ENCODE measurements at regions not wholly inside any gene's neighbourhood (a gene's known extent, or its start where the extent isn't known, plus 50 kb on each side); places are given as distances from the start of the nearest gene placed in this dataset.

GRCh38 chr2:163834221-163834620, 98.4 kb upstream of the FIGN start:
- intact Hi-C loops (cut with DNase I; ENCODE audit: low total_unique reads) = loop anchor here (10.0 kb wide), 1 partner anchor 1331 kb away; no protein-coding TSS in a partner anchor
- no peak overlapping the region for H3K4me3 ChIP-seq
- TF ChIP-seq CTCF (IDR thresholded peaks at IDR 0.05) (no peak), POLR2AphosphoS5 (IDR thresholded peaks at IDR 0.05) (no peak), POLR2A (IDR thresholded peaks at IDR 0.05) (no peak)
- H3K27ac ChIP-seq = no peak overlapping the region
- H3K4me1 ChIP-seq = no peaks in the 10 kb centered on the region
- H3K27me3 ChIP-seq = no peaks in the 10 kb centered on the region
- DNase-seq (ENCODE audit: low spot score in 2 of 2) = no peak
- H3K36me3 ChIP-seq = no peaks in the 10 kb centered on the region
- no peaks in the 10 kb centered on the region for H3K9me3 ChIP-seq

GRCh38 chr2:163828771-163829170, 93.0 kb upstream of the FIGN start:
- Histone ChIP-seq H3K27me3 (no peaks in the 10 kb centered on the region), H3K9me3 (no peaks in the 10 kb centered on the region), H3K27ac (no peak overlapping the region), H3K36me3 (no peaks in the 10 kb centered on the region), H3K4me1 (no peaks in the 10 kb centered on the region), H3K4me3 (no peak overlapping the region)
- no peak for DNase-seq (ENCODE audit: low spot score in 2 of 2)
- TF ChIP-seq CTCF (IDR thresholded peaks at IDR 0.05) (no peak), POLR2A (IDR thresholded peaks at IDR 0.05) (no peak), POLR2AphosphoS5 (IDR thresholded peaks at IDR 0.05) (no peak)
- intact Hi-C loops (cut with DNase I; ENCODE audit: low total_unique reads) = no loop called here

GRCh38 chr2:163822033-163822432, 86.2 kb upstream of the FIGN start:
- intact Hi-C loops (cut with DNase I; ENCODE audit: low total_unique reads) = no loop called here

GRCh38 chr2:163812926-163813520, 77.2 kb upstream of the FIGN start:
- H3K4me1 ChIP-seq = no peaks in the 10 kb centered on the region
- no peak for DNase-seq (ENCODE audit: low spot score in 2 of 2)
- no peaks in the 10 kb centered on the region for H3K27me3 ChIP-seq
- no peak overlapping the region for H3K27ac ChIP-seq
- H3K9me3 ChIP-seq = peaks cover 3 to 11% of the 10 kb centered on the region in 2 donors
- H3K36me3 ChIP-seq = no peaks in the 10 kb centered on the region
- TF ChIP-seq CTCF (IDR thresholded peaks at IDR 0.05) = no peak
- TF ChIP-seq POLR2AphosphoS5 (IDR thresholded peaks at IDR 0.05) = no peak
- no peak for TF ChIP-seq POLR2A (IDR thresholded peaks at IDR 0.05)
- no peak overlapping the region for H3K4me3 ChIP-seq
- intact Hi-C loops (cut with DNase I; ENCODE audit: low total_unique reads) = no loop called here

More at GRCh38 chr2:163822033-163822432, 86.2 kb upstream of the FIGN start:
- peaks cover 3 to 9% of the 10 kb centered on the region in 2 donors for H3K9me3 ChIP-seq
- H3K4me3 ChIP-seq = no peak overlapping the region
- no peak overlapping the region for H3K27ac ChIP-seq
- no peaks in the 10 kb centered on the region for H3K27me3 ChIP-seq
- H3K36me3 ChIP-seq = no peaks in the 10 kb centered on the region
- TF ChIP-seq POLR2AphosphoS5 (IDR thresholded peaks at IDR 0.05) (no peak), POLR2A (IDR thresholded peaks at IDR 0.05) (no peak), CTCF (IDR thresholded peaks at IDR 0.05) (no peak)
- H3K4me1 ChIP-seq = no peaks in the 10 kb centered on the region
- no peak for DNase-seq (ENCODE audit: low spot score in 2 of 2)

- no peak for DNase-seq (ENCODE audit: low spot score in 2 of 2)
- H3K36me3 ChIP-seq = no peaks in the 10 kb centered on the region
- no peaks in the 10 kb centered on the region for H3K27me3 ChIP-seq
- H3K27ac ChIP-seq = no peak overlapping the region
- H3K4me3 ChIP-seq = no peak overlapping the region
- H3K9me3 ChIP-seq = no peaks in the 10 kb centered on the region
- no peak for TF ChIP-seq CTCF (IDR thresholded peaks at IDR 0.05)
- no peak for TF ChIP-seq POLR2A (IDR thresholded peaks at IDR 0.05)
- TF ChIP-seq POLR2AphosphoS5 (IDR thresholded peaks at IDR 0.05) = no peak
- intact Hi-C loops (cut with DNase I; ENCODE audit: low total_unique reads) = no loop called here
- no peaks in the 10 kb centered on the region for H3K4me1 ChIP-seq
These were observed 72.6 kb upstream of the FIGN start for GRCh38 chr2:163808406-163808805.
